ENCODE measurements at regions not wholly inside any gene's neighbourhood (a gene's known extent, or its start where the extent isn't known, plus 50 kb on each side); places are given as distances from the start of the nearest gene placed in this dataset.

GRCh38 chr6:101016163-101016562, 135.0 kb upstream of the ASCC3 start (continued):
- TF ChIP-seq, protein P1, sequence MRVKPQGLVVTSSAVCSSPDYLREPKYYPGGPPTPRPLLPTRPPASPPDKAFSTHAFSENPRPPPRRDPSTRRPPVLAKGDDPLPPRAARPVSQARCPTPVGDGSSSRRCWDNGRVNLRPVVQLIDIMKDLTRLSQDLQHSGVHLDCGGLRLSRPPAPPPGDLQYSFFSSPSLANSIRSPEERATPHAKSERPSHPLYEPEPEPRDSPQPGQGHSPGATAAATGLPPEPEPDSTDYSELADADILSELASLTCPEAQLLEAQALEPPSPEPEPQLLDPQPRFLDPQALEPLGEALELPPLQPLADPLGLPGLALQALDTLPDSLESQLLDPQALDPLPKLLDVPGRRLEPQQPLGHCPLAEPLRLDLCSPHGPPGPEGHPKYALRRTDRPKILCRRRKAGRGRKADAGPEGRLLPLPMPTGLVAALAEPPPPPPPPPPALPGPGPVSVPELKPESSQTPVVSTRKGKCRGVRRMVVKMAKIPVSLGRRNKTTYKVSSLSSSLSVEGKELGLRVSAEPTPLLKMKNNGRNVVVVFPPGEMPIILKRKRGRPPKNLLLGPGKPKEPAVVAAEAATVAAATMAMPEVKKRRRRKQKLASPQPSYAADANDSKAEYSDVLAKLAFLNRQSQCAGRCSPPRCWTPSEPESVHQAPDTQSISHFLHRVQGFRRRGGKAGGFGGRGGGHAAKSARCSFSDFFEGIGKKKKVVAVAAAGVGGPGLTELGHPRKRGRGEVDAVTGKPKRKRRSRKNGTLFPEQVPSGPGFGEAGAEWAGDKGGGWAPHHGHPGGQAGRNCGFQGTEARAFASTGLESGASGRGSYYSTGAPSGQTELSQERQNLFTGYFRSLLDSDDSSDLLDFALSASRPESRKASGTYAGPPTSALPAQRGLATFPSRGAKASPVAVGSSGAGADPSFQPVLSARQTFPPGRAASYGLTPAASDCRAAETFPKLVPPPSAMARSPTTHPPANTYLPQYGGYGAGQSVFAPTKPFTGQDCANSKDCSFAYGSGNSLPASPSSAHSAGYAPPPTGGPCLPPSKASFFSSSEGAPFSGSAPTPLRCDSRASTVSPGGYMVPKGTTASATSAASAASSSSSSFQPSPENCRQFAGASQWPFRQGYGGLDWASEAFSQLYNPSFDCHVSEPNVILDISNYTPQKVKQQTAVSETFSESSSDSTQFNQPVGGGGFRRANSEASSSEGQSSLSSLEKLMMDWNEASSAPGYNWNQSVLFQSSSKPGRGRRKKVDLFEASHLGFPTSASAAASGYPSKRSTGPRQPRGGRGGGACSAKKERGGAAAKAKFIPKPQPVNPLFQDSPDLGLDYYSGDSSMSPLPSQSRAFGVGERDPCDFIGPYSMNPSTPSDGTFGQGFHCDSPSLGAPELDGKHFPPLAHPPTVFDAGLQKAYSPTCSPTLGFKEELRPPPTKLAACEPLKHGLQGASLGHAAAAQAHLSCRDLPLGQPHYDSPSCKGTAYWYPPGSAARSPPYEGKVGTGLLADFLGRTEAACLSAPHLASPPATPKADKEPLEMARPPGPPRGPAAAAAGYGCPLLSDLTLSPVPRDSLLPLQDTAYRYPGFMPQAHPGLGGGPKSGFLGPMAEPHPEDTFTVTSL (CRISPR knock-in tag; IDR thresholded peaks at IDR 0.05; ENCODE audit: borderline replicate concordance): no peak
- no peak for TF ChIP-seq HINFP (CRISPR knock-in tag; IDR thresholded peaks at IDR 0.05; ENCODE audit: low read depth)
- TF ChIP-seq ZBTB7B (CRISPR knock-in tag; IDR thresholded peaks at IDR 0.05): no peak
- no peak for TF ChIP-seq TGIF2 (CRISPR knock-in tag; IDR thresholded peaks at IDR 0.05)
- no peak for TF ChIP-seq CREM (IDR thresholded peaks at IDR 0.05)
- TF ChIP-seq CREM (CRISPR knock-in tag; IDR thresholded peaks at IDR 0.05): no peak
- no peak for TF ChIP-seq IRF2 (CRISPR knock-in tag; IDR thresholded peaks at IDR 0.05)

GRCh38 chr6:101018157-101018556, 137.0 kb upstream of the ASCC3 start:
- Histone ChIP-seq H3K9me3 (ENCODE audit: low read length) (no peaks in the 10 kb centered on the region), H3K4me2 (ENCODE audit: low read depth, low read length) (no peak overlapping the region)
- no peak for FAIRE-seq
- TF ChIP-seq SMC3 (IDR thresholded peaks at IDR 0.05; ENCODE audit: low read length) (no peak), ZNF605 (CRISPR knock-in tag; IDR thresholded peaks at IDR 0.05) (no peak), HMGA1 (CRISPR knock-in tag; conservative IDR thresholded peaks at IDR 0.05) (no peak), CEBPG (CRISPR knock-in tag; IDR thresholded peaks at IDR 0.05) (no peak), SIX4 (CRISPR knock-in tag; IDR thresholded peaks at IDR 0.05) (no peak), NFKB2 (CRISPR knock-in tag; IDR thresholded peaks at IDR 0.05; ENCODE audit: borderline replicate concordance) (no peak), ZNF260 (CRISPR knock-in tag; IDR thresholded peaks at IDR 0.05; ENCODE audit: borderline replicate concordance, low read depth) (no peak), FOXK1 (CRISPR knock-in tag; IDR thresholded peaks at IDR 0.05; ENCODE audit: borderline replicate concordance, low read depth) (no peak), KAT2B (IDR thresholded peaks at IDR 0.05; ENCODE audit: borderline replicate concordance, low read depth, low read length) (no peak)
- TF ChIP-seq, protein P2, sequence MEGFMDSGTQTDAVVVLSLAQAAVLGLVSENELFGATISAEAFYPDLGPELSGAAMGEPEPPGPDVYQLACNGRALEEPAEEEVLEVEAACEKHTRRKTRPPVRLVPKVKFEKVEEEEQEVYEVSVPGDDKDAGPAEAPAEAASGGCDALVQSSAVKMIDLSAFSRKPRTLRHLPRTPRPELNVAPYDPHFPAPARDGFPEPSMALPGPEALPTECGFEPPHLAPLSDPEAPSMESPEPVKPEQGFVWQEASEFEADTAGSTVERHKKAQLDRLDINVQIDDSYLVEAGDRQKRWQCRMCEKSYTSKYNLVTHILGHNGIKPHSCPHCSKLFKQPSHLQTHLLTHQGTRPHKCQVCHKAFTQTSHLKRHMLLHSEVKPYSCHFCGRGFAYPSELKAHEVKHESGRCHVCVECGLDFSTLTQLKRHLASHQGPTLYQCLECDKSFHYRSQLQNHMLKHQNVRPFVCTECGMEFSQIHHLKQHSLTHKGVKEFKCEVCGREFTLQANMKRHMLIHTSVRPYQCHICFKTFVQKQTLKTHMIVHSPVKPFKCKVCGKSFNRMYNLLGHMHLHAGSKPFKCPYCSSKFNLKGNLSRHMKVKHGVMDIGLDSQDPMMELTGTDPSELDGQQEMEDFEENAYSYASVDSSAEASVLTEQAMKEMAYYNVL (CRISPR knock-in tag; IDR thresholded peaks at IDR 0.05; ENCODE audit: borderline replicate concordance): no peak

More at GRCh38 chr6:101018157-101018556, 137.0 kb upstream of the ASCC3 start:
- Histone ChIP-seq H3K27ac (ENCODE audit: extremely low read length, insufficient read depth, low read length) (no peak overlapping the region), H4K20me1 (ENCODE audit: insufficient read depth, low read length) (no peaks in the 10 kb centered on the region), H3K4me3 (replicated peaks in 1 of 3; ENCODE audit: insufficient read depth in 1 of 3, low read depth in 2 of 3, low read length in 3 of 3) (no peak overlapping the region), H3K4me1 (ENCODE audit: insufficient read depth, low read length) (no peaks in the 10 kb centered on the region), H3K9ac (ENCODE audit: insufficient read depth, low read depth, low read length) (no peak overlapping the region), H3K27me3 (ENCODE audit: control insufficient read depth in 1 of 2, insufficient read depth in 2 of 2, low read length in 2 of 2) (no peaks in the 10 kb centered on the region), H3K79me2 (ENCODE audit: insufficient read depth, low read length) (no peaks in the 10 kb centered on the region), H2AFZ (ENCODE audit: low read length) (no peak overlapping the region), H3K36me3 (replicated peaks in 1 of 2; ENCODE audit: control insufficient read depth in 1 of 2, insufficient read depth in 2 of 2, low read length in 2 of 2) (no peaks in the 10 kb centered on the region)
- no peak for ATAC-seq
- intact Hi-C loops (cut with micrococcal nuclease; ENCODE audit: unreplicated experiment): no loop called here
- no peak for DNase-seq (ENCODE audit: low spot score)
- BruUV-seq (replicated peaks): no TSS peak
- 2% methylated on average over 3 of the region's 3 CpGs for WGBS (ENCODE audit: low lambda C conversion rate)
- POLR2A ChIA-PET: no interaction called here
- in situ Hi-C loops (cut with HindIII; ENCODE audit: extremely low pct_ligation_motif_present, low pct_unique_long_range_greater_than_20kb): no loop called here
- CTCF ChIA-PET (ENCODE audit: low intra/inter-chr PET ratio, low total read pairs): no interaction called here
